Ureter (tissue), 1 donor: ENCODE measurements at regions not wholly inside any gene's neighbourhood (a gene's known extent, or its start where the extent isn't known, plus 50 kb on each side); places are given as distances from the start of the nearest gene placed in this dataset.

Experiments used
- DNase-seq: peaks from one replicate; pipeline ENCODE4 v3.0.0-alpha.2; 2020; ENCODE audit warnings: low spot score
- donor health status: DM: yes; HTN: yes; CAD: no.

DNA sequence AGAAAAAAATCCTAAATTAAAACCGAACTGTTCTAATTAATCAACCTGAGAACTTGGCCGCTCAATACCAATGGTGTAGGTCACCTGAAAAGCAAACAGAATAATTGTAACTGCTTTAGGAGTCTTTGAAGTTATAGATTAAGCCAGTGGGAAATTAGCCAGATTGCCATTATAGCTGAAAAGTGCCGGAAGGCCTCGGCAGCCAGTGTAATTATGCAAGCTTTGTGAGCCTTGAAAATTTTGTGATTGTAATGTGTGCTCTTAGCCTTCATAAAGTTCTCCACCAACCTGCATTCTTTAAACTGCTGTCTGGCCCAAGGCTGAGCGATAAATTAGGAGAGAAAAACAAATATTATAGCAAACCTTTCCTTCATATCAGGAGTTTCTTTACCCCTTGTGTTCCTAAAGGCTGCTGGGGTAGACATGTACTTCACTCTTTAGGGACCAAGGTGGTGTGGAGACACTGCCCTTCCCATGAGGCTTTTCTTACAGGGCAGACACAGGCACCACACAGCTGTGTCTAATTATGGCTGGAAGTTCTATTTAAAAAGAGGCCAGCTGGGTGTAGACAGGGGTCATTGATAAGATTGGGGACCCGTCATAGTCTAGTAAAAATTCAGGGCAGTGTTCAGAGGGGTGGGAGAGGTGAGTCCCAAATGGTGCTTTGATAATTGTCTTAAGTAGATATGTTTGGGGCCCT is 991.2 kb downstream of the FLRT2 start:
- DNase-seq, result no peak

GRCh38 chr14:86518298-86518697 is 988.4 kb downstream of the FLRT2 start:
- no peak for DNase-seq

GRCh38 chr14:86515195-86515594 is 985.3 kb downstream of the FLRT2 start:
- no peak for DNase-seq

DNA sequence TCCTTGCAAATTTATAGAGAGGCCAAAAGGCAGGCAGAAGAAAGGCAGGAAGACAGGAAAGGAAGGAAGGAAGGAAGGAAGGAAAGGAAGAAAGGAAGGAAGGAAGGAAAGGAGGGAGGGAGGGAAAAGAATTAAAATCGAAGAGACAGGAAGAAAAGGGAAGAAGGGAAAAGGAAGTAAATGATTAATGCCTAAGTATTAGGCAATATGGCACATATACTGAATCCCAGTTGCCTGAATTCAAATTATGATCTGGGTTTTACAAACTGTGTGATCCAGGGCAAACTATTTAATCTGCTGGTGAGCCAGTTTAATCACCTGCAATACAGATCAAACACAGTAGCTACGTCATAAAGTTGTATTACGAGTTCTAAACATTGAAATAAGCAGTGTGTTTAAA is 983.6 kb downstream of the FLRT2 start:
- no peak for DNase-seq

- DNase-seq, result no peak
Observed at GRCh38 chr14:86513056-86513455, 983.1 kb downstream of the FLRT2 start.

DNA sequence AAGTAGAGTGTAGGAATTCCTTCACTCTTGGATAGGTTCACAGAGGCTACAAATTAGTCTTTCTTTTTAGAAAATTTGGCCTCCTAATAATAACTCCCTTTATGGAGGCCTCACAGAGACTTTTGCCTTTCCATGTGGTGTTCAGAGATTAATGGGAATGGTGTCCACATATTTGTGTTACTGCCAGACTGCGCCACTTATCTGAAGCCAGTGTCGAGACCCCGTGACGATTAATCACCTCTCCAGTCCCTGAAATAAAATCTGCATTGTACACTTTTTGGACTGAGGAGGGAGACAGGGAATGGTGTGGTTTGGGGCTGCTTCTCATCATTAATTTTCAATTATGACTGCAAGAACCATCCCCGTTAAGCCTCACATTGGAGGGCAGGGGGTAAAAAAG is 980.5 kb downstream of the FLRT2 start:
- no peak for DNase-seq

- no peak for DNase-seq
Observed at GRCh38 chr14:86505808-86506207, 975.9 kb downstream of the FLRT2 start.

DNA sequence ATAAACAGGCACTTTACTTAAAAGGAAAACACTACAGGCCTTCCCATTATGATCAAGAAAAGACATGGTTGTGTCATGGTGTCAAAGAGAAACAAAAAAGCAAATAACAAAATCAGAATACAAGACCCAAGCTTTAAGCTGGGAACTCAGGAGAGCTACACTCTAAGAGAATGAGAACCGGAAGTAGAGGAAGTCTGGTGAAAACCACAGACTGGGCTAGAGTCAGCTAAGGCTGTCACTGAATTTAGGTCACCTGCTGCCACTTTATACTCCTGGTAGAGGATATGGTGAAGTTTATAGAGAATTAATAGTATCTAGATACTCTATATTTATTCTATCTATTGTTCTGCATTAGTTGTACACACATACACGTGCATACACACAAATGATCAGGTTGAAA is 971.7 kb downstream of the FLRT2 start:
- no peak for DNase-seq

DNA sequence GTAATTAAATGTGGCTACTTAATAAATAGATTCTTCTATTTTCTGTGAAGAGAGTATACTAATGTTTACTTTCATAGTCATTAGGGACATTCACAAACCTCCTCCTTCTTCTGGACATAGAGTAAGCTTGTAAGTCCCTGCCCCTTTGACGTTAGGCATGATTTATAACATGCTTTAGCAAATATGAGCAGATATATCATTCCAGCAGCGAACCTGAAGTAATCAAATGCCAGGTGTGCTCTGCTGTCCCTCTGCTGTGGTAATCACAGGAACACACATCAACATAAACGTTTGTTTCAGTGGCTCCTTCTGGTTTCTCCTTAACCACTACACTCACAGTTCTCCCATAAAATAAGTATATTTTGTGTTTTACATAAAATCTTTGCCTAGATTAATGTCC is 961.8 kb downstream of the FLRT2 start:
- no peak for DNase-seq

GRCh38 chr14:86481104-86481503 is 951.2 kb downstream of the FLRT2 start:
- DNase-seq, result no peak

DNA sequence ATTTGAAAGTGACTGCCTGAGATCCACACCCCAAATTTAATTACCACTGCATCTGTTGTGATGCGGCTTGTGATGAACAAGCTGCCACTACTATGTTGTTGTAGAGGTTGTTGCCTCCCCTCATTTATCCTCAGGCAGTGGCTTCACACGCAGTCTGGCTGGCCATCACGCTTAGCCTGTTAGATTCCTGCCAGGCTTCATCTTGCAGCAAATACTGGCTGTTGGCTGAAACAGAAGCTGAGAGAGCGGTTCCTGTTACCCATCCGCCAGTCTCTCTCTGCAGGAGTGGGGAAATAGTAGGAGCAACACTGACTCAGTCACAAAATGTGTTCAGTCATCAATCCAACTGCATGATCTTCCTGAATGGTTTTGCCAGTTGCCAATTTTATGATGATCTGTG is 934.4 kb downstream of the FLRT2 start:
- no peak for DNase-seq

GRCh38 chr14:86462193-86462753 is 932.3 kb downstream of the FLRT2 start:
- no peak for DNase-seq

DNA sequence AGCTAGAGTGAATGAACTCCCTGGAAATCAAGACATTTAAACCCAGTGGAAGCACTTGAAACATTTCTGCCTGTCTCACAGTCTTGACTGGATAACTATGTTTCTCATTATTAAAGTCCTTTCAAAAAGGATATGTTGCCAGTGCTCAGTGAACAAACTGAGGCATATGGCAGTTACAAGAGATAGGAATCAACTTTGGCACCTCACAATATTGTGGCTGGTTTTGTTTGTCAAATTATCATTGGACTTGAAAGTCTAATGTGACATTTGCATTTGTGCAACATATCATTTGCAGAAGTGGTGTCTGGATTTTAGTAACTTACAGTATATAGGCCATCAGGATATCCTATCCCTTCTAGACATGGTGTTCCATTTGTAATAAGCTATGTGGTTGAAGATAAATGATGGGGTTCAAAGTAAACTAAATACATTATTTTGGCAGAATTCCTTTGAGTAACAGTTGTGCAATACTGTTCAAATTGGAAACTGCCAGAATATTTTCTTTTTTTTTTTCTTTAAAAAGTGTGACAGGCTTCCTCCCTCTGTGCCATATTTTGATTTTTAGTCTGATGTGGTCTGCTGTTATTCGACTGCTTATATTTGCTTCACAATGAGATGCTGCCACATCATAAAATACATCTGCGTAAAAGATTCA is 927.7 kb downstream of the FLRT2 start:
- no peak for DNase-seq

- no peak for DNase-seq
Observed at GRCh38 chr14:86450085-86450484, 920.1 kb downstream of the FLRT2 start.

DNA sequence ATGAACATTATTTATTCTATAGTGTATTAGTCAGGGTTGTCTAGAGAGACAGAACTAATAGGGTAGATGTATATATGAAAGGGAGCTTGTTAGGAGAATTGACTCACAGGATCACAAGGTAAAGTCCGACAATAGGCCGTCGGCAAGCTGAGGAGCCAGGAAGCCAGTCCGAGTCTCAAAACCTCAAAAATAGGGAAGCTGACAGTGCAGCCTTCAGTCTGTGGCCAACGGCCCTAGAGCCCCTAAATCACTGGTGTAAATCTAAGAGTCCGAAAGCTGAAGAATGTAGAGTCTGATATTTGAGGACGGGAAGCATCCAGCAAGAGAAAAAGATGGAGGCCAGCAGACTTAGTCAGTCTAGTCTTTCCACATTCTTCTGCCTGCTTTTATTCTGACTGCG is 912.2 kb downstream of the FLRT2 start:
- DNase-seq, result no peak

- no peak for DNase-seq
Observed at GRCh38 chr14:86430853-86431252, 900.9 kb downstream of the FLRT2 start.

DNA sequence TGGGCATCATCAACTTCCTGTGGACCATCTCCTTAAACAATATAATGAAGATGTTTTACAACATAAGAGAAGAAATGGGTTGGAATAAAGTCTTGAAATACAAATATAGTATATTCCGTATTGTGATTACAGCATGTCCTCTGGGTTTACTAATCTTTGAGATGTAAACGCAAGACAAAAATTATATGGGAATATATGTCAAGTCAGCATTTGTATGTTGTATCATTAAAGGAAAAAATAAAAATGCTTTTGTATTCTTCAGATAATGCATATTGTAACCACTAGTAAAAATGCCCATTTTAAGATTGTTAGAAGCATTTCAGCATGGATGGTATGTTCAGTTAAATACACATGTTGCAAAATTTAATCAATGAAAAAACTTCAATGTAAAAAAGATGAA is 893.3 kb downstream of the FLRT2 start:
- DNase-seq, result no peak

DNA sequence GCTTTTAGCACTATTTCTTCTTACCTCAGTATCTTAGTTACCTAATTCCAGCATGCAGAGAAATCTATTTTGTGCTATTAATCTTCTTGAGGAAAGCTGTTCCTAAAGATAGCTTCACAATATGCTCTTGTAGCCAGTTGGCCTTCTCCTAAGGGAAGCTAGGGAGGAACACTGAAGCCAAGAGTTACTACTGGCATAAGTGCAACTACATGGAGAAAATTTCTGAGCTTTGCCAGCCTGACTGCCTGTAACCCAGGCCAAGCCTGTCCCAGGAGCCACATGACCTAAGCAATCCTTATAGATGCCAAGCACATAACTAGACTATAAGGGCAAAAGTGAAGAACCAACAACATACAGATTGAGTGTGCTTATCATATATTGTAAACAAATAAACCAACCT is 890.2 kb downstream of the FLRT2 start:
- no peak for DNase-seq

DNA sequence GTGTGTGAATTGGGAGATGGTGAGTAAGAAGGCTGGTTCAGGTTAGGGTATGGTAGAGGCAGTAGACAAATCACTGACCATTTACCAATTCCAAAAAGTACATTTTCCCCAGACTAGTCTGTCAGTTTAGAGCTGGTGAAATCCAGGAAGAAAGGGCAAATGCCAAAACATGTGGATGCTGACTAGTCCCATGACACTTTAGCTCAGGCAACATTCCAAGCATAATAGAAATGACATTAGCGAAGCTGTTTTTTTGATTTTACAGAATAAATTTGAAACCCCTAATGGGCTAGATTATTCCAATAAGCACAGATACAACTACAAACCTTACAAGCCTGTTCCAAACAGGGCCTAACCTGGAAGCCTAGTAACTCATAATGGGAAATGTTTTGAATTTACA is 884.2 kb downstream of the FLRT2 start:
- no peak for DNase-seq

- no peak for DNase-seq
Observed at GRCh38 chr14:86404989-86405649, 875.2 kb downstream of the FLRT2 start.

DNA sequence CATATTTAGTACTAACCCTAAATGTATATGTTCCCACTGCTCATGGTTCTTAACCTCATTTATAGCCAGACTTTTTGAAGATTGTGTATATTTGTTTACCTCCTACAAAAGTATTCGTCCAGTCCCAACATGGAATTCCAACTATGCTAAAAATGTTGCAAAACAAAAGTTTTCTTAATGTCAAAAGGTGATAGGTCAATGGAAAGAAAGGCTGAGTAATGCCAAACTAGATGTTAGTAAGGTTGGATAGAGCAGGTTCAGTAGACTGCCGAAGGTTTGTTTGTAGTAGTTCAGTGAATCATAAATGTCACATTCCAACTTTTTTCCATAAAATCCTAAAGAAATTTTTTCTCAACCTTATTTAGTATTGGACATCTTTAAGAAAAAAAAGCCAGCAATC is 874.5 kb downstream of the FLRT2 start:
- DNase-seq, result no peak

- no peak for DNase-seq
Observed at GRCh38 chr14:86402545-86402944, 872.6 kb downstream of the FLRT2 start.

DNA sequence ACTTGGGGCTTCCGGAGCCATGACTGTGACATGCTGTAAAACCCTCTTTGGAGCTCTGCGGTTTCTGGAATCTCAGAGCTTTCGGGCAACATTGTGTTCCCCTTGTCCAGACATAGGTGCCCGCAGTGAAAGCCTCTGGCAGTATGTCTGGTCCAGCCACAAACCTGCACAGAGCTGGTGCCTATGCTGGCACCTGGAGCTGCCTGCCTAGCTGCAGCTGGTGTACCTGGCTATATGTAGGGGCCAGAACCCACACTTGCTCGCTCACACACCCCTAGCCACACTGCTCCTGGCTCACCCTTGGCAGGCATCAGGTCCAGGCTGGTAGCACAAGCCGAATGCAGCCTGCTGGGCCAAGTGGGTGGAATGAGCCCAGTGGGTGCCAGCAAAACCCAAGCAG is 861.1 kb downstream of the FLRT2 start:
- no peak for DNase-seq
